ENCODE measurements at regions not wholly inside any gene's neighbourhood (a gene's known extent, or its start where the extent isn't known, plus 50 kb on each side); places are given as distances from the start of the nearest gene placed in this dataset.

DNA sequence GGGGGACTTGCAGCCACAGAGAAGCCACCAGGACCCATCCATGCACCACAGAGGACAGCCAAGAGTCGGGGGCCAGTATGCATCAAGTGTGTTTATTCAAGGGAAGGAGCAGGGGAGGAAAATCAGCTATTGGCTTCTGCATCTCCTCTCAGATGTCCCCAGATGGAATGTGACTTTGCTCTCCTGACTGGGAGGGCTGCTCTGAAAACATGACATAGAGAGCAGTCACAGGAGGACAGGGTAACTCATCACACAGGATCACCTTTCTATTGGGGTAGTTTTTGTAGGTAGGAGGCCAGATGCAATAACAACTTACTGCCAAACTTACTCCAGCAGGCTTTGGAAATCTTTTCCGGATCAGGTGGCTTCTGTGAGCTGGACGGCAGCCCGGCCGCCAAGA lies 121.0 kb upstream of the OPCML start (continued):
- TF ChIP-seq, protein P1, sequence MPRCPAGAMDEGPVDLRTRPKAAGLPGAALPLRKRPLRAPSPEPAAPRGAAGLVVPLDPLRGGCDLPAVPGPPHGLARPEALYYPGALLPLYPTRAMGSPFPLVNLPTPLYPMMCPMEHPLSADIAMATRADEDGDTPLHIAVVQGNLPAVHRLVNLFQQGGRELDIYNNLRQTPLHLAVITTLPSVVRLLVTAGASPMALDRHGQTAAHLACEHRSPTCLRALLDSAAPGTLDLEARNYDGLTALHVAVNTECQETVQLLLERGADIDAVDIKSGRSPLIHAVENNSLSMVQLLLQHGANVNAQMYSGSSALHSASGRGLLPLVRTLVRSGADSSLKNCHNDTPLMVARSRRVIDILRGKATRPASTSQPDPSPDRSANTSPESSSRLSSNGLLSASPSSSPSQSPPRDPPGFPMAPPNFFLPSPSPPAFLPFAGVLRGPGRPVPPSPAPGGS (IDR thresholded peaks at IDR 0.05), result no peak
- TF ChIP-seq PHF8 (IDR thresholded peaks at IDR 0.05; ENCODE audit: borderline replicate concordance, low read depth) (no peak), NPAS2 (CRISPR knock-in tag; IDR thresholded peaks at IDR 0.05; ENCODE audit: borderline replicate concordance) (no peak)

DNA sequence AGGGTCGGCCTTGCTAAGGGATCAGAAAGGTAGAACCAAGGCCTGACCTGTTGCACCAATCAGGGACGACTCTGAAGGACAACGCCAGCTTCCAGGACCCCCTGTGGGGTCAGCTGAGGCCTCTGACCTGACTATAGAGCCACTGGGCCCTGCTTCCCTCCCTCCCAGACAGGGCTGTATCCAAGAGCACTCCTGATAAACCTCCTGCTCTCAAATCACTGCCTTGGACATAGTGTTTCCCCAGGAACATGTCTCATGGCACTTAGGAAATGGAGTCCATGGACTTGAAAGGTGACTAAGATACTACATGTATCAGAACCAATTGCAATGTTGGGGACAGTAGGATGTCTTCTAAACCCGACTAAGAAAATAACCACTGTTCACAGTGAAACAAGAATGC lies 117.8 kb upstream of the OPCML start:
- DNase-seq (ENCODE audit: low read depth in 1 of 2, low spot score in 1 of 2), result no peak
- no peak overlapping the region for H3K27ac ChIP-seq
- ATAC-seq, result no peak
- FAIRE-seq, result no peak
- no peak overlapping the region for H3K4me3 ChIP-seq
- ChIA-PET CTCF (no interaction called here), POLR2A (no interaction called here)
- 1% methylated on average over 4 of the region's 4 CpGs for WGBS (ENCODE audit: missing lambda C conversion rate)
- no peaks in the 10 kb centered on the region for H3K9me3 ChIP-seq
- TF ChIP-seq FOSB (CRISPR knock-in tag; IDR thresholded peaks at IDR 0.05) (no peak), TP53 (CRISPR knock-in tag; IDR thresholded peaks at IDR 0.05) (no peak), JUN (IDR thresholded peaks at IDR 0.05) (no peak), RNF2 (IDR thresholded peaks at IDR 0.05; ENCODE audit: borderline replicate concordance, low read depth) (no peak), CHD2 (IDR thresholded peaks at IDR 0.05; ENCODE audit: low read length, partially characterized antibody) (no peak)
- H3K4me2 ChIP-seq, result no peak overlapping the region
- H3K4me1 ChIP-seq, result no peaks in the 10 kb centered on the region

- WGBS (ENCODE audit: missing lambda C conversion rate), result 44% methylated on average over 13 of the region's 16 CpGs
- CTCF ChIA-PET, result no interaction called here
- no peak overlapping the region for H3K27ac ChIP-seq
- FAIRE-seq (no peak), ATAC-seq (no peak), DNase-seq (ENCODE audit: low read depth in 1 of 2, low spot score in 1 of 2) (no peak)
- POLR2A ChIA-PET, result no interaction called here
- no peaks in the 10 kb centered on the region for H3K4me1 ChIP-seq
- H3K9me3 ChIP-seq, result no peaks in the 10 kb centered on the region
- TF ChIP-seq CHD2 (IDR thresholded peaks at IDR 0.05; ENCODE audit: low read length, partially characterized antibody) (no peak), TP53 (CRISPR knock-in tag; IDR thresholded peaks at IDR 0.05) (no peak), NFE2L2 (conservative IDR thresholded peaks at IDR 0.05; ENCODE audit: low read length) (no peak), CEBPB (IDR thresholded peaks at IDR 0.05) (no peak), SMC3 (IDR thresholded peaks at IDR 0.05) (no peak), FOSL2 (IDR thresholded peaks at IDR 0.05) (no peak), FOSL2 (CRISPR knock-in tag; IDR thresholded peaks at IDR 0.05) (no peak), HES2 (IDR thresholded peaks at IDR 0.05) (no peak), ATOH8 (CRISPR knock-in tag; IDR thresholded peaks at IDR 0.05; ENCODE audit: low read depth) (no peak)
- TF ChIP-seq, protein P2, sequence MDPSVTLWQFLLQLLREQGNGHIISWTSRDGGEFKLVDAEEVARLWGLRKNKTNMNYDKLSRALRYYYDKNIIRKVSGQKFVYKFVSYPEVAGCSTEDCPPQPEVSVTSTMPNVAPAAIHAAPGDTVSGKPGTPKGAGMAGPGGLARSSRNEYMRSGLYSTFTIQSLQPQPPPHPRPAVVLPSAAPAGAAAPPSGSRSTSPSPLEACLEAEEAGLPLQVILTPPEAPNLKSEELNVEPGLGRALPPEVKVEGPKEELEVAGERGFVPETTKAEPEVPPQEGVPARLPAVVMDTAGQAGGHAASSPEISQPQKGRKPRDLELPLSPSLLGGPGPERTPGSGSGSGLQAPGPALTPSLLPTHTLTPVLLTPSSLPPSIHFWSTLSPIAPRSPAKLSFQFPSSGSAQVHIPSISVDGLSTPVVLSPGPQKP (IDR thresholded peaks at IDR 0.05; ENCODE audit: low read depth, low read length), result no peak
- H3K4me3 ChIP-seq, result no peak overlapping the region
- no peak overlapping the region for H3K4me2 ChIP-seq
Measured at GRCh38 chr11:133649040-133649439, 116.7 kb upstream of the OPCML start.

- H3K27ac ChIP-seq, result no peak overlapping the region
- ATAC-seq (no peak), FAIRE-seq (no peak), DNase-seq (ENCODE audit: low read depth in 1 of 2, low spot score in 1 of 2) (no peak)
- CTCF ChIA-PET, result no interaction called here
- H3K9me3 ChIP-seq, result no peaks in the 10 kb centered on the region
- H3K4me1 ChIP-seq, result no peaks in the 10 kb centered on the region
- H3K4me3 ChIP-seq, result no peak overlapping the region
- WGBS (ENCODE audit: missing lambda C conversion rate), result 4% methylated on average over 2 of the region's 2 CpGs
- POLR2A ChIA-PET, result no interaction called here
- TF ChIP-seq PBX3 (IDR thresholded peaks at IDR 0.05), result no peak
- TF ChIP-seq HEYL (CRISPR knock-in tag; IDR thresholded peaks at IDR 0.05), result no peak
- TF ChIP-seq E2F6 (IDR thresholded peaks at IDR 0.05; ENCODE audit: borderline replicate concordance, low read depth), result no peak
- no peak for TF ChIP-seq REST (IDR thresholded peaks at IDR 0.05)
- no peak for TF ChIP-seq EHMT2 (IDR thresholded peaks at IDR 0.05; ENCODE audit: low read depth)
- no peak for TF ChIP-seq EP300 (IDR thresholded peaks at IDR 0.05)
- TF ChIP-seq RCOR1 (IDR thresholded peaks at IDR 0.05; ENCODE audit: low read depth, low read length), result no peak
- no peak for TF ChIP-seq FOXS1 (CRISPR knock-in tag; IDR thresholded peaks at IDR 0.05)
- no peak for TF ChIP-seq HOXA7 (CRISPR knock-in tag; IDR thresholded peaks at IDR 0.05)
- TF ChIP-seq FOSB (CRISPR knock-in tag; IDR thresholded peaks at IDR 0.05), result no peak
- TF ChIP-seq CHD2 (IDR thresholded peaks at IDR 0.05; ENCODE audit: low read length, partially characterized antibody), result no peak
- TF ChIP-seq JUN (IDR thresholded peaks at IDR 0.05), result no peak
- H3K4me2 ChIP-seq, result no peak overlapping the region
Measured at GRCh38 chr11:133639408-133639807, 107.1 kb upstream of the OPCML start.

Data from A549 (cell line).